ENCODE measurements at regions not wholly inside any gene's neighbourhood (a gene's known extent, or its start where the extent isn't known, plus 50 kb on each side); places are given as distances from the start of the nearest gene placed in this dataset.

GRCh38 chr2:145927131-145927950 lies 1407.4 kb upstream of the ZEB2 start:
- TF ChIP-seq CTCF (IDR thresholded peaks at IDR 0.05; ENCODE audit: control insufficient read depth, extremely low read depth, insufficient read depth), result no peak
- no peak for DNase-seq (ENCODE audit: low read depth)
- H3K4me3 ChIP-seq (ENCODE audit: low read depth, low read length), result no peak overlapping the region

GRCh38 chr2:145925591-145925990 lies 1405.7 kb upstream of the ZEB2 start:
- H3K4me3 ChIP-seq (ENCODE audit: low read depth, low read length), result no peak overlapping the region
- DNase-seq (ENCODE audit: low read depth), result no peak
- no peak for TF ChIP-seq CTCF (IDR thresholded peaks at IDR 0.05; ENCODE audit: control insufficient read depth, extremely low read depth, insufficient read depth)

- no peak overlapping the region for H3K4me3 ChIP-seq (ENCODE audit: low read depth, low read length)
- TF ChIP-seq CTCF (IDR thresholded peaks at IDR 0.05; ENCODE audit: control insufficient read depth, extremely low read depth, insufficient read depth), result 0 out of 2 replicates have a peak, but pooled peaks have one; percentile 8
- DNase-seq (ENCODE audit: low read depth), result no peak
Measured at GRCh38 chr2:145919477-145919876, 1399.6 kb upstream of the ZEB2 start.

GRCh38 chr2:145918951-145919350 lies 1399.0 kb upstream of the ZEB2 start:
- no peak for DNase-seq (ENCODE audit: low read depth)
- H3K4me3 ChIP-seq (ENCODE audit: low read depth, low read length), result no peak overlapping the region

GRCh38 chr2:145916799-145917198 lies 1396.9 kb upstream of the ZEB2 start:
- no peak for TF ChIP-seq CTCF (IDR thresholded peaks at IDR 0.05; ENCODE audit: control insufficient read depth, extremely low read depth, insufficient read depth)
- no peak for DNase-seq (ENCODE audit: low read depth)
- H3K4me3 ChIP-seq (ENCODE audit: low read depth, low read length), result no peak overlapping the region

More at GRCh38 chr2:145918951-145919350, 1399.0 kb upstream of the ZEB2 start:
- no peak for TF ChIP-seq CTCF (IDR thresholded peaks at IDR 0.05; ENCODE audit: control insufficient read depth, extremely low read depth, insufficient read depth)

- TF ChIP-seq CTCF (IDR thresholded peaks at IDR 0.05; ENCODE audit: control insufficient read depth, extremely low read depth, insufficient read depth), result no peak
- H3K4me3 ChIP-seq (ENCODE audit: low read depth, low read length), result no peak overlapping the region
- DNase-seq (ENCODE audit: low read depth), result no peak
Measured at GRCh38 chr2:145914716-145915115, 1394.8 kb upstream of the ZEB2 start.

- no peak overlapping the region for H3K4me3 ChIP-seq (ENCODE audit: low read depth, low read length)
- DNase-seq (ENCODE audit: low read depth), result no peak
- no peak for TF ChIP-seq CTCF (IDR thresholded peaks at IDR 0.05; ENCODE audit: control insufficient read depth, extremely low read depth, insufficient read depth)
Measured at GRCh38 chr2:145910416-145910815, 1390.5 kb upstream of the ZEB2 start.
